ENCODE measurements at regions not wholly inside any gene's neighbourhood (a gene's known extent, or its start where the extent isn't known, plus 50 kb on each side); places are given as distances from the start of the nearest gene placed in this dataset.
"Not testable (repeated sequence)": the region's sequence is repeated elsewhere in the genome, so short reads cannot be mapped to it uniquely, and the experiment has no call there.

GRCh38 chr4:59700651-59701050 lies 1499.5 kb upstream of the ADGRL3 start:
- Histone ChIP-seq H3K4me3 (no peak overlapping the region), H3K9me3 (no peaks in the 10 kb centered on the region), H3K36me3 (no peaks in the 10 kb centered on the region), H3K4me1 (no peaks in the 10 kb centered on the region), H3K27ac (no peak overlapping the region), H3K27me3 (no peaks in the 10 kb centered on the region)
- no peak for DNase-seq
- TF ChIP-seq POLR2A (IDR thresholded peaks at IDR 0.05) (no peak), CTCF (IDR thresholded peaks at IDR 0.05) (no peak)

- no peaks in the 10 kb centered on the region for H3K9me3 ChIP-seq
- no peaks in the 10 kb centered on the region for H3K36me3 ChIP-seq
- H3K27me3 ChIP-seq: no peaks in the 10 kb centered on the region
- H3K27ac ChIP-seq: no peak overlapping the region
- no peak overlapping the region for H3K4me3 ChIP-seq
- no peak for TF ChIP-seq POLR2A (IDR thresholded peaks at IDR 0.05)
- TF ChIP-seq CTCF (IDR thresholded peaks at IDR 0.05): no peak
- no peaks in the 10 kb centered on the region for H3K4me1 ChIP-seq
- no peak for DNase-seq
Observed at GRCh38 chr4:59704616-59705015, 1495.5 kb upstream of the ADGRL3 start.

- no peak for TF ChIP-seq POLR2A (IDR thresholded peaks at IDR 0.05)
- TF ChIP-seq CTCF (IDR thresholded peaks at IDR 0.05): no peak
- DNase-seq: no peak
- no peaks in the 10 kb centered on the region for H3K27me3 ChIP-seq
- H3K27ac ChIP-seq: no peak overlapping the region
- H3K9me3 ChIP-seq: no peaks in the 10 kb centered on the region
- H3K36me3 ChIP-seq: no peaks in the 10 kb centered on the region
- H3K4me1 ChIP-seq: no peaks in the 10 kb centered on the region
- H3K4me3 ChIP-seq: no peak overlapping the region
Observed at GRCh38 chr4:59712470-59712869, 1487.7 kb upstream of the ADGRL3 start.

GRCh38 chr4:59724286-59724685 lies 1475.8 kb upstream of the ADGRL3 start:
- H3K4me1 ChIP-seq, H3K27me3 ChIP-seq, DNase-seq, H3K4me3 ChIP-seq, H3K9me3 ChIP-seq, H3K36me3 ChIP-seq, H3K27ac ChIP-seq: not testable (repeated sequence)

GRCh38 chr4:59727745-59728144 lies 1472.4 kb upstream of the ADGRL3 start:
- no peak overlapping the region for H3K4me3 ChIP-seq
- H3K9me3 ChIP-seq: no peaks in the 10 kb centered on the region
- TF ChIP-seq CTCF (IDR thresholded peaks at IDR 0.05) (no peak), POLR2A (IDR thresholded peaks at IDR 0.05) (no peak)
- H3K4me1 ChIP-seq: no peaks in the 10 kb centered on the region
- no peak overlapping the region for H3K27ac ChIP-seq
- no peaks in the 10 kb centered on the region for H3K36me3 ChIP-seq
- no peak for DNase-seq
- no peaks in the 10 kb centered on the region for H3K27me3 ChIP-seq

- no peak for DNase-seq
- Histone ChIP-seq H3K36me3 (no peaks in the 10 kb centered on the region), H3K4me1 (no peaks in the 10 kb centered on the region), H3K27ac (no peak overlapping the region), H3K9me3 (no peaks in the 10 kb centered on the region), H3K4me3 (no peak overlapping the region), H3K27me3 (no peaks in the 10 kb centered on the region)
- no peak for TF ChIP-seq CTCF (IDR thresholded peaks at IDR 0.05)
- no peak for TF ChIP-seq POLR2A (IDR thresholded peaks at IDR 0.05)
Observed at GRCh38 chr4:59728496-59728895, 1471.6 kb upstream of the ADGRL3 start.

Measured in Peyer's patch (tissue), 4 donors.